CD14-positive monocyte (primary cell): ENCODE measurements at regions not wholly inside any gene's neighbourhood (a gene's known extent, or its start where the extent isn't known, plus 50 kb on each side); places are given as distances from the start of the nearest gene placed in this dataset.

ENCODE experiments used
- DNase-seq, 3 donors: peaks; one replicate each; pipeline ENCODE4 v3.0.0-alpha.2; 2011 to 2022
- H2AFZ ChIP-seq: 2 replicates; pipeline ENCODE4 v1.6.0; 2012; ENCODE audit warnings: mild to moderate bottlenecking, low read depth, low read length, inconsistent platforms; ENCODE audit not compliant: insufficient read depth, poor library complexity, severe bottlenecking
- H3K27ac ChIP-seq, 2 donors: 1 replicate in 1 of 2; 2 replicates in 1 of 2; pipeline ENCODE4 v1.5.1; 2012 to 2013; ENCODE audit warnings: low read length in 2 of 2, control low read depth in 1 of 2, inconsistent platforms in 1 of 2, low read depth in 1 of 2, mild to moderate bottlenecking in 1 of 2
- H3K27me3 ChIP-seq, 2 donors: one replicate each; pipeline versions ENCODE4 v1.6.0 to v1.6.1; 2011 to 2013; ENCODE audit warnings: low read length in 2 of 2; ENCODE audit not compliant: control insufficient read depth in 2 of 2, insufficient read depth in 2 of 2
- H3K36me3 ChIP-seq, 2 donors: replicated peaks in 1 of 2; 1 replicate in 1 of 2; 2 replicates in 1 of 2; pipeline versions ENCODE4 v1.5.1 to v1.6.1; 2012 to 2013; ENCODE audit warnings: low read length in 2 of 2, control low read depth in 1 of 2, inconsistent platforms in 1 of 2, mild to moderate bottlenecking in 1 of 2; ENCODE audit not compliant: insufficient read depth in 2 of 2, control insufficient read depth in 1 of 2
- H3K4me1 ChIP-seq, 2 donors: 1 replicate in 1 of 2; 2 replicates in 1 of 2; pipeline versions ENCODE4 v1.5.1 to v1.6.1; 2012 to 2013; ENCODE audit warnings: low read length in 2 of 2, control low read depth in 1 of 2, inconsistent platforms in 1 of 2, mild to moderate bottlenecking in 1 of 2, moderate library complexity in 1 of 2; ENCODE audit not compliant: insufficient read depth in 2 of 2, control insufficient read depth in 1 of 2
- H3K4me2 ChIP-seq: replicated peaks from 2 replicates; pipeline ENCODE3; 2012; ENCODE audit warnings: low read length, moderate library complexity, mild to moderate bottlenecking; ENCODE audit not compliant: poor library complexity, severe bottlenecking; ENCODE audit errors: extremely low read depth
- H3K4me3 ChIP-seq, 3 experiments: fragments of 200-600 bp in 1 of 3; sonication (generic) in 1 of 3; replicated peaks in 1 of 3; 1 replicate in 2 of 3; 2 replicates in 1 of 3; pipeline ENCODE4 v1.5.1; 2011 to 2013; ENCODE audit warnings: low read length in 3 of 3, mild to moderate bottlenecking in 3 of 3, control low read depth in 2 of 3, low read depth in 2 of 3, inconsistent platforms in 1 of 3, moderate library complexity in 1 of 3
- H3K79me2 ChIP-seq: 2 replicates; pipeline ENCODE4 v1.6.0; 2012; ENCODE audit warnings: mild to moderate bottlenecking, control low read depth, inconsistent platforms, low read length, moderate library complexity; ENCODE audit not compliant: insufficient read depth
- H3K9ac ChIP-seq: 2 replicates; pipeline ENCODE4 v1.6.0; 2017; ENCODE audit warnings: low read length, mild to moderate bottlenecking; ENCODE audit not compliant: insufficient read depth, poor library complexity, severe bottlenecking
- H3K9me3 ChIP-seq, 2 donors: replicated peaks in 1 of 2; 1 replicate in 1 of 2; 2 replicates in 1 of 2; pipeline versions ENCODE4 v1.5.1 to v1.6.1; 2012 to 2013; ENCODE audit warnings: low read length in 2 of 2, control low read depth in 1 of 2; ENCODE audit not compliant: control insufficient read depth in 1 of 2, insufficient read depth in 1 of 2
- H4K20me1 ChIP-seq: 2 replicates; pipeline ENCODE4 v1.6.0; 2012; ENCODE audit warnings: mild to moderate bottlenecking, low read length, control low read depth, moderate library complexity; ENCODE audit not compliant: insufficient read depth
- H3K27ac Mint-ChIP-seq, 7 donors: one replicate each; pipeline ENCODE4 v1.8.0; 2020; ENCODE audit warnings: mild to moderate bottlenecking in 7 of 7, mixed read lengths in 7 of 7, moderate library complexity in 6 of 7, inconsistent platforms in 2 of 7
- H3K27me3 Mint-ChIP-seq, 3 donors: one replicate each; pipeline ENCODE4 v1.8.0; 2021 to 2022; ENCODE audit warnings: low read depth in 3 of 3, mild to moderate bottlenecking in 3 of 3, mixed read lengths in 3 of 3, moderate library complexity in 3 of 3, inconsistent platforms in 1 of 3
- H3K36me3 Mint-ChIP-seq, 2 donors: one replicate each; pipeline ENCODE4 v1.8.0; 2020; ENCODE audit warnings: mixed read lengths in 2 of 2, inconsistent platforms in 1 of 2, mild to moderate bottlenecking in 1 of 2
- H3K4me1 Mint-ChIP-seq: one replicate; pipeline ENCODE4 v1.8.0; 2020; ENCODE audit warnings: mild to moderate bottlenecking, mixed read lengths
- H3K4me3 Mint-ChIP-seq, 2 donors: one replicate each; pipeline ENCODE4 v1.8.0; 2020; ENCODE audit warnings: mild to moderate bottlenecking in 2 of 2, mixed read lengths in 2 of 2, moderate library complexity in 1 of 2
- H3K9me3 Mint-ChIP-seq, 7 donors: one replicate each; pipeline ENCODE4 v1.8.0; 2020 to 2022; ENCODE audit warnings: mixed read lengths in 7 of 7, mild to moderate bottlenecking in 6 of 7, moderate library complexity in 6 of 7, inconsistent platforms in 2 of 7
- WGBS: methylation state at CpG from one replicate; pipeline ENCODE4 v1.1.5; 2013; ENCODE audit warnings: missing lambda C conversion rate; ENCODE audit not compliant: insufficient coverage; 5-methylcytosine and 5-hydroxymethylcytosine counted together
- intact Hi-C, 2 donors: fragments of 100-400 bp; cut with micrococcal nuclease; formaldehyde crosslinking; loops; one replicate each; pipeline versions ENCODE4 v1.15.0 to v1.15.1; 2023
- TF ChIP-seq, protein P1 (sequence below): fragments of 200-600 bp; IDR thresholded peaks from one replicate; pipeline ENCODE4 v1.8.0; 2022; ENCODE audit warnings: antibody characterized with exemption, mild to moderate bottlenecking

DNA sequence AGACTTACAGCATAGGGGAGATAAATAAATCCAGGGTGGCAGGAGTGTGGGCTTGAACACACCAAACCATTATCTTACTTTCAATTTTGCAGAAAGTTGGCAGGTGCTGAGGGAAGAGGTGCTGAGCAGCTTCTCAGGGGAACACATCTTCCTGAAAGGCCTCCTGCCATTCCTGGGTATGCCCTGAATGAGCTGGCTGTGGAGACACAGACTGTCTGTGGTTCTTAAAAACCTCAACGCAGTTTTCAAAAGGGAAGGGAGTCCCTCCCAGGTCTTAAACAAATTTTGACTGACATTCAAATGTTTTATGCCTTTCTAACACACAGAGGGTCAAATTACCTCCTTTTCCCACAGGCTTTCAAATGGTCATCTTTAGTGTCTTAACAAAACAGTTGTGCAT is 166.9 kb downstream of the TNFSF18 start:
- H3K9ac ChIP-seq = no peak overlapping the region
- H3K4me3 ChIP-seq = no peak overlapping the region
- TF ChIP-seq, protein P1, sequence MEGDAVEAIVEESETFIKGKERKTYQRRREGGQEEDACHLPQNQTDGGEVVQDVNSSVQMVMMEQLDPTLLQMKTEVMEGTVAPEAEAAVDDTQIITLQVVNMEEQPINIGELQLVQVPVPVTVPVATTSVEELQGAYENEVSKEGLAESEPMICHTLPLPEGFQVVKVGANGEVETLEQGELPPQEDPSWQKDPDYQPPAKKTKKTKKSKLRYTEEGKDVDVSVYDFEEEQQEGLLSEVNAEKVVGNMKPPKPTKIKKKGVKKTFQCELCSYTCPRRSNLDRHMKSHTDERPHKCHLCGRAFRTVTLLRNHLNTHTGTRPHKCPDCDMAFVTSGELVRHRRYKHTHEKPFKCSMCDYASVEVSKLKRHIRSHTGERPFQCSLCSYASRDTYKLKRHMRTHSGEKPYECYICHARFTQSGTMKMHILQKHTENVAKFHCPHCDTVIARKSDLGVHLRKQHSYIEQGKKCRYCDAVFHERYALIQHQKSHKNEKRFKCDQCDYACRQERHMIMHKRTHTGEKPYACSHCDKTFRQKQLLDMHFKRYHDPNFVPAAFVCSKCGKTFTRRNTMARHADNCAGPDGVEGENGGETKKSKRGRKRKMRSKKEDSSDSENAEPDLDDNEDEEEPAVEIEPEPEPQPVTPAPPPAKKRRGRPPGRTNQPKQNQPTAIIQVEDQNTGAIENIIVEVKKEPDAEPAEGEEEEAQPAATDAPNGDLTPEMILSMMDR = no peak
- H3K9me3 ChIP-seq = no peaks in the 10 kb centered on the region
- Mint-ChIP-seq H3K27me3 (peaks cover 0 to 2% (median 0%) of the 10 kb centered on the region in 3 donors), H3K27ac (no peak overlapping the region), H3K9me3 (peaks cover 0 to 2% (median 0%) of the 10 kb centered on the region in 7 donors), H3K36me3 (no peaks in the 10 kb centered on the region), H3K4me1 (peaks cover 10% of the 10 kb centered on the region), H3K4me3 (peak overlapping the region in 1 of 2 donors; percentile 30)
- no peaks in the 10 kb centered on the region for H3K27me3 ChIP-seq
- no peaks in the 10 kb centered on the region for H3K36me3 ChIP-seq
- H2AFZ ChIP-seq = no peak overlapping the region
- DNase-seq = no peak
- 0% methylated on average over 1 of the region's 1 CpG for WGBS
- H3K79me2 ChIP-seq = no peaks in the 10 kb centered on the region
- no peak overlapping the region for H3K4me2 ChIP-seq
- intact Hi-C loops = no loop called here
- H3K27ac ChIP-seq = no peak overlapping the region
- no peaks in the 10 kb centered on the region for H3K4me1 ChIP-seq
- no peaks in the 10 kb centered on the region for H4K20me1 ChIP-seq

DNA sequence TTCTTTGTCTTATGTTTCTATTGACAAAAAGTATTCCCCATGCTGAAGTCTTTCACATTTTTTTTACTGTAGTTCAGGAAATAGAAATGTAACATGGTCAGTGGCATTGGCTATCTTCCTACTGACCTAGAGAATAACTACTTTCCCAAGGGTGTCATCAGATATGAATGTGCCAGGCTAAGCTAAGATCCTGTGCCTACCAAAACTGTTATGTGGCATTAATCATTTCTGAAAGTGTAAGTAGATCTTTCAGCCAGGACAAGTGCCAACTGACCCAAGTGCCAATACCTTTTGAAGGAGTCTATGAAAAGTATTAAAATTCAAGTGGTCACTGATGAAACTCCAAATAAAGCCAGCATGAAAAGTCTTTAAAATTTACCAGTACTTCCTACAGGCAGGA is 165.3 kb downstream of the TNFSF18 start:
- Mint-ChIP-seq H3K9me3 (peaks cover 0 to 2% (median 0%) of the 10 kb centered on the region in 7 donors), H3K4me1 (peaks cover 10% of the 10 kb centered on the region), H3K4me3 (no peak overlapping the region), H3K27me3 (peaks cover 0 to 2% (median 2%) of the 10 kb centered on the region in 3 donors), H3K27ac (no peak overlapping the region), H3K36me3 (no peaks in the 10 kb centered on the region)
- Histone ChIP-seq H3K4me1 (no peaks in the 10 kb centered on the region), H3K9ac (no peak overlapping the region), H3K79me2 (no peaks in the 10 kb centered on the region), H3K27me3 (no peaks in the 10 kb centered on the region), H4K20me1 (no peaks in the 10 kb centered on the region), H3K9me3 (no peaks in the 10 kb centered on the region), H3K4me2 (no peak overlapping the region), H3K27ac (no peak overlapping the region), H3K36me3 (no peaks in the 10 kb centered on the region), H2AFZ (no peak overlapping the region), H3K4me3 (no peak overlapping the region)
- no peak for DNase-seq
- TF ChIP-seq, protein P1 = no peak
- intact Hi-C loops = no loop called here
